Sigmoid colon (tissue), 6 donors: ENCODE measurements at regions not wholly inside any gene's neighbourhood (a gene's known extent, or its start where the extent isn't known, plus 50 kb on each side); places are given as distances from the start of the nearest gene placed in this dataset.

Experiments
- DNase-seq: peaks from one replicate; pipeline ENCODE4 v3.0.0-alpha.2; 2019
- H3K27ac ChIP-seq, 4 donors: fragments of 200-600 bp; sonication (generic); one replicate each; pipeline ENCODE4 v1.5.1; 2016 to 2019; ENCODE audit warnings: mild to moderate bottlenecking in 1 of 4
- H3K27me3 ChIP-seq, 3 donors: fragments of 200-600 bp; sonication (generic); one replicate each; pipeline ENCODE4 v1.5.1; 2019; ENCODE audit warnings: mild to moderate bottlenecking in 1 of 3
- H3K36me3 ChIP-seq, 4 donors: fragments of 200-600 bp; sonication (generic); one replicate each; pipeline ENCODE4 v1.5.1; 2016 to 2019
- H3K4me1 ChIP-seq, 4 donors: fragments of 200-600 bp; sonication (generic); one replicate each; pipeline ENCODE4 v1.5.1; 2017 to 2019
- H3K4me3 ChIP-seq, 4 donors: fragments of 200-600 bp; sonication (generic); one replicate each; pipeline ENCODE4 v1.5.1; 2017 to 2019; ENCODE audit warnings: mild to moderate bottlenecking in 2 of 4, moderate library complexity in 1 of 4
- H3K9me3 ChIP-seq, 4 donors: fragments of 200-600 bp in 3 of 4; sonication (generic) in 3 of 4; one replicate each; pipeline versions ENCODE4 v1.5.1 to v1.6.1; 2013 to 2019
- EP300 ChIP-seq, 4 donors: sonication (generic); formaldehyde crosslinking; IDR thresholded peaks; one replicate each; pipeline ENCODE4 v1.6.1; 2017; ENCODE audit warnings: antibody characterized with exemption in 4 of 4
- POLR2A ChIP-seq, 2 donors: fragments of 450-650 bp; IDR thresholded peaks; one replicate each; pipeline ENCODE4 v1.6.1; 2016; ENCODE audit warnings: antibody characterized with exemption in 2 of 2, mild to moderate bottlenecking in 2 of 2, moderate library complexity in 2 of 2
- POLR2AphosphoS5 ChIP-seq, 4 donors: sonication (generic); formaldehyde crosslinking; IDR thresholded peaks; one replicate each; pipeline ENCODE4 v1.6.1; 2017; ENCODE audit warnings: antibody characterized with exemption in 4 of 4
- WGBS, 2 donors: extraction: QIAGEN DNeasy Blood & Tissue Kit; methylation state at CpG; one replicate each; pipeline ENCODE4 v1.1.7; 2013; 5-methylcytosine and 5-hydroxymethylcytosine counted together
- intact Hi-C: fragments of 100-400 bp; cut with DNase I; formaldehyde crosslinking; loops from one replicate; pipeline ENCODE4 v1.15.1; 2023
- TF ChIP-seq, protein P1 (sequence below), 4 experiments: fragments of 450-650 bp in 3 of 4; fragments of 200-600 bp in 1 of 4; IDR thresholded peaks; one replicate each; pipeline ENCODE4 v1.5.1; 2016 to 2019; ENCODE audit warnings: antibody characterized with exemption in 4 of 4, mild to moderate bottlenecking in 3 of 4, moderate library complexity in 2 of 4
- donor health status: healthy with polysubstance abuse.
- donor health status: healthy.

DNA sequence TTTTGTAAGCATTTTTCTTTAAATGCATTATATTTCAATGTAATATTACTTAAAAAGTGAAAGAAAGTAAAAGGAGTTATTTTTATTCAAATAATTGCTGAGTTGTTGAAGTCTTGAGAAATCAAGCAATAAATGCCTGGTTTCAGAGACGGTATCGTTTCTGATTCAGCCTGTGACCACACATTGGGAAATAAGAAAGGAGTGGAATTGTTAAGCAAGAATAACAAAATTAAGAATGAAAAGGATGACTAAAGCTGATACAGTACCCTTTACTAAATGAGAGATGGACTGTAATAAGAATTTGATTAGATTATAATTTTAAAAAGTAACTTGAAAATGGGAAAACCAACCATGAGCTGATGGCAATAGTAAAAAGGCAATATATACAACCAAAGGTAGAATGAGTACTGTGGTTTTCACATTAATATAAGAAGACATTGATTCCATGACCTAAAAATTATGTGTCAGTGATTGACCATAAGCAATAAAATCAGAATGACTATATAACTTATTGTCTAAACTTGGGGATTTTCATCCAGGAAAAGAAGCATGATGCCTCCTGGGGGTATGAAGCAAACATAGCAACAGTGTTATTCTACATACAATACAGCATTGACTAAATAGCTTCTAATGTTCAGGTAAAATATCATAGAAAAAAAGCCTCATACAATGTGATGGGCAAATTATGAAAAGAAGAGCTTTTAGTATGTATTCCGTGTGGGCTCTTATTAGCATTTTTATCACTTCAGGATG is 101.9 kb upstream of the PRDM9 start:
- Histone ChIP-seq H3K36me3 (no peaks in the 10 kb centered on the region), H3K4me3 (no peak overlapping the region), H3K9me3 (no peaks in the 10 kb centered on the region), H3K27ac (no peak overlapping the region), H3K4me1 (no peaks in the 10 kb centered on the region), H3K27me3 (no peaks in the 10 kb centered on the region)
- 88 to 94% methylated on average over 3 of the region's 3 CpGs for WGBS, 2 donors
- TF ChIP-seq, protein P1, sequence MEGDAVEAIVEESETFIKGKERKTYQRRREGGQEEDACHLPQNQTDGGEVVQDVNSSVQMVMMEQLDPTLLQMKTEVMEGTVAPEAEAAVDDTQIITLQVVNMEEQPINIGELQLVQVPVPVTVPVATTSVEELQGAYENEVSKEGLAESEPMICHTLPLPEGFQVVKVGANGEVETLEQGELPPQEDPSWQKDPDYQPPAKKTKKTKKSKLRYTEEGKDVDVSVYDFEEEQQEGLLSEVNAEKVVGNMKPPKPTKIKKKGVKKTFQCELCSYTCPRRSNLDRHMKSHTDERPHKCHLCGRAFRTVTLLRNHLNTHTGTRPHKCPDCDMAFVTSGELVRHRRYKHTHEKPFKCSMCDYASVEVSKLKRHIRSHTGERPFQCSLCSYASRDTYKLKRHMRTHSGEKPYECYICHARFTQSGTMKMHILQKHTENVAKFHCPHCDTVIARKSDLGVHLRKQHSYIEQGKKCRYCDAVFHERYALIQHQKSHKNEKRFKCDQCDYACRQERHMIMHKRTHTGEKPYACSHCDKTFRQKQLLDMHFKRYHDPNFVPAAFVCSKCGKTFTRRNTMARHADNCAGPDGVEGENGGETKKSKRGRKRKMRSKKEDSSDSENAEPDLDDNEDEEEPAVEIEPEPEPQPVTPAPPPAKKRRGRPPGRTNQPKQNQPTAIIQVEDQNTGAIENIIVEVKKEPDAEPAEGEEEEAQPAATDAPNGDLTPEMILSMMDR (IDR thresholded peaks at IDR 0.05) = no peak
- TF ChIP-seq EP300 (IDR thresholded peaks at IDR 0.05) (no peak), POLR2A (IDR thresholded peaks at IDR 0.05) (no peak), POLR2AphosphoS5 (IDR thresholded peaks at IDR 0.05) (no peak)
- intact Hi-C loops = no loop called here
- DNase-seq = no peak

DNA sequence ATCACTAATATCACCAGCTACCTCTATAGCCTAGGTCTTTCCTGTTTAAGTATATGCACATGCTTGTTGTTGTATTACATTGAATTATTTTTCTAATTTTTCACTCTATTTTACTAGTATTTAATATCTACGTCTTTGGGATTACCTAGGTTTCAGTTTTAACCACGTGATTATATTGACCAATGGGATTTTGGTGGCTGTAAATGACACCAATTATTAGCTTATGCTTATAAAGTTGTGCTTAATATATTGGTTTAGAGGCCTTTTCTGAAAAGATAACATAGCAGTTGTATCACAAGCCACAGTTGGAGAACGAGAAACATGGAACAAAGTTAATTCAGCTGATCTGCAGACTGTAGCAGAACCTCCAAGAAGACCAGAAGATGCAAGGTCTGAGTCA is 104.8 kb upstream of the PRDM9 start:
- DNase-seq = no peak
- no peak for TF ChIP-seq POLR2AphosphoS5 (IDR thresholded peaks at IDR 0.05)
- no peak for TF ChIP-seq POLR2A (IDR thresholded peaks at IDR 0.05)
- TF ChIP-seq, protein P1 (IDR thresholded peaks at IDR 0.05) = no peak
- TF ChIP-seq EP300 (IDR thresholded peaks at IDR 0.05) = no peak
- whole genome bisulfite sequencing, 2 donors = 40 to 63% methylated on average over 3 of the region's 3 CpGs
- no peaks in the 10 kb centered on the region for H3K27me3 ChIP-seq
- no peaks in the 10 kb centered on the region for H3K9me3 ChIP-seq
- H3K4me3 ChIP-seq = no peak overlapping the region
- H3K27ac ChIP-seq = no peak overlapping the region
- H3K4me1 ChIP-seq = no peaks in the 10 kb centered on the region
- H3K36me3 ChIP-seq = no peaks in the 10 kb centered on the region
- intact Hi-C loops = no loop called here

DNA sequence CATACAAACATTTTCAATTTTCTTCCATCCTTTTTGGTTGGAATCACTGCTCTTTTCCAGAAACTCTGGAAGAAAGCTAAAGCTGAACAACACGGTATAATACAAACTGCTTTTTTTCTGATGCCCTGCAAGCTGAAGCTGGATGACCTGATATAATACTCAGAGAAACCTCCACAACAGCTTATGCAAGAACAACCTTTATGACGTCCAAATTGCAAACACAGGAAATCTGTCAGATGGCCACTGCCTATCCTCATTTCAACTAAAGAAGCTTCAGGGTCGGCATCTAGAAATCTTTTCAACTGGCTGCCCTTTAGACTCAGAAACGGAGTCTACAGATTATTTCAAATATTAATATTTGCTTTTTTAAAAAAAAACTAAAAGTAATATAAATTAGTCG is 106.5 kb upstream of the PRDM9 start:
- intact Hi-C loops = no loop called here
- Histone ChIP-seq H3K9me3 (no peaks in the 10 kb centered on the region), H3K27ac (no peak overlapping the region), H3K36me3 (no peaks in the 10 kb centered on the region), H3K27me3 (no peaks in the 10 kb centered on the region), H3K4me3 (no peak overlapping the region), H3K4me1 (no peaks in the 10 kb centered on the region)
- 78 to 84% methylated on average over 5 of the region's 5 CpGs for WGBS, 2 donors
- TF ChIP-seq POLR2AphosphoS5 (IDR thresholded peaks at IDR 0.05) = no peak
- no peak for TF ChIP-seq EP300 (IDR thresholded peaks at IDR 0.05)
- TF ChIP-seq POLR2A (IDR thresholded peaks at IDR 0.05) = no peak
- TF ChIP-seq, protein P1 (IDR thresholded peaks at IDR 0.05) = no peak
- no peak for DNase-seq

DNA sequence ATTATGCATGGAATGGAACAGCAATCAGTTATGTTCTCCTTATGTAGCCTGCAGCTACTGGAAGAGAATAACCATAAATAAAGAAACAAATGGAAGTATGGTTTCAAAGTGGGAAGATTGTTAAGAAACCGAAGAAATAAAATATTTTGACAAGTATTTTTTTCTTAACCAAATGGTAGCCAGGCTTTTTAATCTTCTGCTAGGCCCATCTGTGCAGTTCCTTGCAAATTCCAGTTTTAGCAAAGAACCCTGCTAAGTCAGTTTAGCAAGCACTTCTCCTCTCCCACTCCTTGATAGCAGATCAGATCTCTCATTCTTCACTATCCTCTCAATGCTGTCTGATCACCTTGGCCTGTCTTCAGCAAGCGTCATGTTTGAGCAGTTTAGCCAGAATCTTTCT is 111.1 kb upstream of the PRDM9 start:
- 84 to 86% methylated on average over 2 of the region's 2 CpGs for WGBS, 2 donors
- no peaks in the 10 kb centered on the region for H3K27me3 ChIP-seq

More for the DNA sequence above, 111.1 kb upstream of the PRDM9 start:
- Histone ChIP-seq H3K4me3 (no peak overlapping the region), H3K4me1 (no peaks in the 10 kb centered on the region), H3K27ac (no peak overlapping the region), H3K9me3 (no peaks in the 10 kb centered on the region), H3K36me3 (no peaks in the 10 kb centered on the region)
- intact Hi-C loops = no loop called here
- TF ChIP-seq, protein P1 (IDR thresholded peaks at IDR 0.05) = no peak
- TF ChIP-seq EP300 (IDR thresholded peaks at IDR 0.05) = no peak
- no peak for TF ChIP-seq POLR2AphosphoS5 (IDR thresholded peaks at IDR 0.05)
- TF ChIP-seq POLR2A (IDR thresholded peaks at IDR 0.05) = no peak
- no peak for DNase-seq
